ENCODE measurements at regions not wholly inside any gene's neighbourhood (a gene's known extent, or its start where the extent isn't known, plus 50 kb on each side); places are given as distances from the start of the nearest gene placed in this dataset.
A peak's percentile ranks its signal among the peaks of the same experiment; 100 is the strongest.

DNA sequence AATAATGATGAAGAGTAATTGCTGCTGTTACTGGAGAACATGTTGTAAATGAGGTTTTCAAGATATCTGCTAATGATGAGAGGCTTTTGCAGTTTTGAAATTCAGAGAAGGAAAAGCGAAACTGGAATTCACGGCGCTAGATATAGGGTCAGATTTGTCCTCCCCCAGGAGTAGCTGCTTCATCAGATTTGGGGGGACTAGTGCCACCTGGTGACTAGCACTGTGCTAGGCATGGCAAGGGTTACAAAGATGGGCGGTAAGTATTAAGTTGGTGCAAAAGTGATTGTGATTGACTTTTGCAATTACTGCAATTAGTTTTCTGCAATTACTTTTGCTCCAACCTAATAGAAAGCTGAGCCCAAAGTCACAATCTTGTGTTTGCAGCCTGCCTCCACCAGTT lies 879.9 kb upstream of the TENM4 start:
- no peaks in the 10 kb centered on the region for H3K79me1 ChIP-seq (ENCODE audit: insufficient read depth, low read depth, low read length, poor library complexity, severe bottlenecking)
- H2BK120ac ChIP-seq (ENCODE audit: low read depth, low read length, poor library complexity, severe bottlenecking), result no peak overlapping the region
- no peak overlapping the region for H3K4ac ChIP-seq (ENCODE audit: low read depth, low read length)
- H2BK5ac ChIP-seq (ENCODE audit: insufficient read length, low read length), result no peak overlapping the region
- DNase-seq, result peak; percentile 28
- no peak overlapping the region for H3K9ac ChIP-seq (ENCODE audit: extremely low read depth, insufficient read length, low read length)
- H3K9me3 Mint-ChIP-seq, result peaks cover 6 to 8% of the 10 kb centered on the region in 2 experiments; a peak in 3 of 5 replicates
- no peak overlapping the region for H3K27ac ChIP-seq (ENCODE audit: insufficient read length, low read depth, low read length)
- H4K91ac ChIP-seq (ENCODE audit: insufficient read length, low read depth, low read length), result no peak overlapping the region
- H3K18ac ChIP-seq (ENCODE audit: insufficient read length, low read depth, low read length), result no peak overlapping the region
- H3K27ac Mint-ChIP-seq, result peak overlapping the region; percentile 64 to 91 (median 65); a peak in 5 of 7 replicates
- no peak overlapping the region for H2AFZ ChIP-seq (ENCODE audit: low read length)
- WGBS (ENCODE audit: extremely low coverage, insufficient read length, low lambda C conversion rate), result no CpG with 5 or more reads among the region's 4 CpGs
- H3K27me3 Mint-ChIP-seq (ENCODE audit: low read depth), result no peaks in the 10 kb centered on the region
- no peak overlapping the region for H3T11ph ChIP-seq (ENCODE audit: low read length)
- H4K5ac ChIP-seq (ENCODE audit: insufficient read length, low read depth, low read length), result no peak overlapping the region
- TF ChIP-seq, protein P1, sequence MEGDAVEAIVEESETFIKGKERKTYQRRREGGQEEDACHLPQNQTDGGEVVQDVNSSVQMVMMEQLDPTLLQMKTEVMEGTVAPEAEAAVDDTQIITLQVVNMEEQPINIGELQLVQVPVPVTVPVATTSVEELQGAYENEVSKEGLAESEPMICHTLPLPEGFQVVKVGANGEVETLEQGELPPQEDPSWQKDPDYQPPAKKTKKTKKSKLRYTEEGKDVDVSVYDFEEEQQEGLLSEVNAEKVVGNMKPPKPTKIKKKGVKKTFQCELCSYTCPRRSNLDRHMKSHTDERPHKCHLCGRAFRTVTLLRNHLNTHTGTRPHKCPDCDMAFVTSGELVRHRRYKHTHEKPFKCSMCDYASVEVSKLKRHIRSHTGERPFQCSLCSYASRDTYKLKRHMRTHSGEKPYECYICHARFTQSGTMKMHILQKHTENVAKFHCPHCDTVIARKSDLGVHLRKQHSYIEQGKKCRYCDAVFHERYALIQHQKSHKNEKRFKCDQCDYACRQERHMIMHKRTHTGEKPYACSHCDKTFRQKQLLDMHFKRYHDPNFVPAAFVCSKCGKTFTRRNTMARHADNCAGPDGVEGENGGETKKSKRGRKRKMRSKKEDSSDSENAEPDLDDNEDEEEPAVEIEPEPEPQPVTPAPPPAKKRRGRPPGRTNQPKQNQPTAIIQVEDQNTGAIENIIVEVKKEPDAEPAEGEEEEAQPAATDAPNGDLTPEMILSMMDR (conservative IDR thresholded peaks at IDR 0.05), result peak; percentile 66
- H3K23me2 ChIP-seq (ENCODE audit: insufficient read length, low read depth, low read length, poor library complexity, severe bottlenecking), result no peaks in the 10 kb centered on the region
- H3K9me3 ChIP-seq (ENCODE audit: control insufficient read depth, low read depth, low read length), result no peaks in the 10 kb centered on the region
- H3K14ac ChIP-seq (ENCODE audit: insufficient read depth, low read length), result no peak overlapping the region
- H2BK12ac ChIP-seq (ENCODE audit: insufficient read length, low read depth, low read length), result no peak overlapping the region
- H3K4me1 Mint-ChIP-seq, result peaks cover 23 to 37% of the 10 kb centered on the region in 2 experiments
- H3K79me2 ChIP-seq (ENCODE audit: insufficient read depth, low read length), result no peaks in the 10 kb centered on the region
- H4K8ac ChIP-seq (replicated peaks; ENCODE audit: insufficient read length, low read depth, low read length), result no peak overlapping the region
- H2AK5ac ChIP-seq (ENCODE audit: insufficient read length, low read length), result no peak overlapping the region
- H3K4me1 ChIP-seq (ENCODE audit: insufficient read depth, low read length), result no peaks in the 10 kb centered on the region
- H3K23ac ChIP-seq (ENCODE audit: insufficient read length, low read depth, low read length), result no peak overlapping the region
- H3K56ac ChIP-seq (ENCODE audit: insufficient read length, low read depth, low read length), result no peak overlapping the region
- peak overlapping the region in 1 of 2 experiments; percentile 27; a peak in 2 of 5 replicates for H3K4me3 Mint-ChIP-seq
- peak overlapping the region; percentile 13 for H3K4me2 ChIP-seq (ENCODE audit: insufficient read depth, insufficient read length, low read length)
- H3K27me3 ChIP-seq (ENCODE audit: insufficient read depth, low read length), result no peaks in the 10 kb centered on the region
- peaks cover 0 to 13% (median 7%) of the 10 kb centered on the region in 3 experiments; a peak in 5 of 7 replicates for H3K36me3 Mint-ChIP-seq (ENCODE audit: insufficient read depth in 1 of 3, low read depth in 3 of 3)
- no peak overlapping the region for H2BK15ac ChIP-seq (ENCODE audit: low read depth, low read length)
- H2BK20ac ChIP-seq (ENCODE audit: low read depth, low read length, poor library complexity, severe bottlenecking), result no peak overlapping the region
- no peaks in the 10 kb centered on the region for H4K20me1 ChIP-seq (ENCODE audit: control insufficient read depth, insufficient read depth, insufficient read length)

Measured in H9 (cell line).